AG09309 (cell line): ENCODE measurements at regions not wholly inside any gene's neighbourhood (a gene's known extent, or its start where the extent isn't known, plus 50 kb on each side); places are given as distances from the start of the nearest gene placed in this dataset.

Experiments used
- DNase-seq: peaks from one replicate; pipeline ENCODE4 v3.0.0-alpha.2; 2010; ENCODE audit warnings: low read depth
- H3K4me3 ChIP-seq: 2 replicates; pipeline ENCODE4 v1.5.1; 2011; ENCODE audit warnings: mild to moderate bottlenecking, low read depth, low read length, moderate library complexity; ENCODE audit not compliant: control insufficient read depth
- CTCF ChIP-seq: IDR thresholded peaks from 2 replicates; pipeline ENCODE4 v1.5.1; 2011; ENCODE audit warnings: mild to moderate bottlenecking, low read depth, low read length, inconsistent platforms; ENCODE audit not compliant: insufficient read depth, control insufficient read depth; ENCODE audit errors: missing control alignments

DNA sequence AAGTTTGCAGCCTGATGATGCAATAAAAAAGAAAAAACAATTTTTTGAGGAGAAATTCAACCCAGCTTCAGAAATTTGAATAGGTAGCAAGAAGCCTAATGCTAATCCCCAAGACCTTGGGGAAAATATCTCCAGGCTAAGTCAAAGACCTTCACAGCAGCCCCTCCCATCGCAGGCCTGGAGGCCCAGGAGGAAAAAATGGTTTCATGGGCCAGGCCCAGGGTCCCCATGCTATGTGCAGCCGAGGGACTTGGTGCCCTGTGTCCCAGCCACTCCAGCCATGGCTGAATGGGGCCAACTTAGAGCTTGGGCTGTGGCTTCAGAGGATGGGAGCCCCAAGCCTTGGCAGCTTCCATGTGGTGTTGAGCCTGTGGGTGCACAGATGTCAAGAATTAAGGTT, 210.3 kb downstream of the SUCLA2 start:
- no peak for TF ChIP-seq CTCF
- DNase-seq, result no peak
- no peak overlapping the region for H3K4me3 ChIP-seq

- no peak for TF ChIP-seq CTCF
- no peak overlapping the region for H3K4me3 ChIP-seq
- DNase-seq, result no peak
Observed at GRCh38 chr13:47788844-47789243, 212.2 kb downstream of the SUCLA2 start.

- TF ChIP-seq CTCF, result no peak
- H3K4me3 ChIP-seq, result no peak overlapping the region
- no peak for DNase-seq
Observed at GRCh38 chr13:47774671-47774994, 226.4 kb downstream of the SUCLA2 start.

DNA sequence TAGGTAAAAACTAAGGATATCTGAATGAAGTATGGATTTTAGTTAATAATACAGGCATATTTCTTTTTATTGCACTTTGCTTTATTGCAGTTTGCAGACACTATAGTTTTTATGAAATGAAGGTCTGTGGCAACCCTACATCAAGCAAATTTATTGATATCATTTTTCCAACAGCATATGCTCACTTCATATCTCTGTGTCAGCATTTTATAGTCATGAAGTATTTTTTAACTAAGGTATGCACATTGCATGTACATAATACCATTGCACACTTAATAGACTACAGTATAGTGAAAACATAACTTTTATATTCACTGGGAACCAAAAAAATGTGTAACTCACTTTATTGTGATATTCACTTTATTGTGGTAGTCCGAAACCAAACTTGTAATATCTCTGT, 236.3 kb downstream of the SUCLA2 start:
- TF ChIP-seq CTCF, result no peak
- H3K4me3 ChIP-seq, result no peak overlapping the region

DNA sequence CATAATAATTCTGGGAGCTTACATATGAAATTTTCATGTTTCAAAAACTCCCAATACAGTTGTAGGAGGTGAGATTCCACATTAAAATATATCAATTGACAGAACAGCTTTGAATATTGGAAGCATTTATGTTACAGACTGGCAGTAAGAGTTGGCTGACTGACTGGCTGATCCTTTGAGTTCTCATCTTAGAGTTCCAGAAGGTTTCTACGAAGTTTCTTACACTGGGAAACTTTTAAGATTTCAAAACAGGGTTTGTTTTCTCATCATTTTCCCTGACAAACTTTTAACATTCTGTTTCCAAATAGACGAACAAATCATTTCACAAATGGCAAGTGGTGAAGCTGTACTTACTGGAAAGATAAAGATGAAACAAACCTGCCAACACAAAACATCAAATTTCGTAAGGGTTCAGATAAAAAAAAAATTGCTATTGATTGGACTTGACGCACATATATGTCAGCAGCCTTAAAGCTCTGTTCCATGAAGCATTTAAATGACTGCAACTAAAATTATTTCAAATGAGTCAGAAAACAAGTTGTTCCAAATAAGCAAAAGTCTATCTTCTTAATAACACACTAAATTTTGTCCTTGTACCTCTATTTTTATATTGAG, 243.5 kb downstream of the SUCLA2 start:
- no peak for DNase-seq
- TF ChIP-seq CTCF, result no peak
- no peak overlapping the region for H3K4me3 ChIP-seq

More for the DNA sequence above, 236.3 kb downstream of the SUCLA2 start:
- no peak for DNase-seq

DNA sequence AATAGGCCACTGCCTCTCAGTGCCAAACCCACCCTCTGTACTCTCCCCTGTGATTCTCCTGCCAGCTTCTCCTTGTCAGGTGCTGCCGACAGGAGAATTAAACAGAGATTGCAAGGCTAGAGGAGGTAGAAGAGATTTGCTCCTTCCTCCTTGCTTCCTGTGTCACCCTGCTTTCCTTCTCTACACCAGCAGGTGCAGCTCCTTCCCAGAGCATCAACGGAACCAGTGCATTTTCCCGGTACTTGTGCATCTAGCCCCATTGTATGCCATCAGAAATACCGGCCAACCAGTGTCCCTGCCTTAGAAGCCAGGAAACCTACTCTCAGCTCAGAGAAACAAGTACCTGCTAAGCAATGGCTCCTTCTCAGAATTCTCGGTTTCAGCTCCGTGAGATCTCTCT, 253.2 kb downstream of the SUCLA2 start:
- DNase-seq, result no peak
- TF ChIP-seq CTCF, result no peak

GRCh38 chr13:47726394-47726793, 274.7 kb downstream of the SUCLA2 start:
- no peak for TF ChIP-seq CTCF
- H3K4me3 ChIP-seq, result no peak overlapping the region
- DNase-seq, result no peak

More for the DNA sequence above, 253.2 kb downstream of the SUCLA2 start:
- H3K4me3 ChIP-seq, result no peak overlapping the region
